SKM-1 treated with dmso at 0.1 percent for 144 hours (cell line): ENCODE measurements at regions not wholly inside any gene's neighbourhood (a gene's known extent, or its start where the extent isn't known, plus 50 kb on each side); places are given as distances from the start of the nearest gene placed in this dataset.

Experiments
- DNase-seq: peaks from one replicate; lab custom pipeline; 2025; ENCODE audit not compliant: unreplicated experiment; lab: John Stamatoyannopoulos, UW

DNA sequence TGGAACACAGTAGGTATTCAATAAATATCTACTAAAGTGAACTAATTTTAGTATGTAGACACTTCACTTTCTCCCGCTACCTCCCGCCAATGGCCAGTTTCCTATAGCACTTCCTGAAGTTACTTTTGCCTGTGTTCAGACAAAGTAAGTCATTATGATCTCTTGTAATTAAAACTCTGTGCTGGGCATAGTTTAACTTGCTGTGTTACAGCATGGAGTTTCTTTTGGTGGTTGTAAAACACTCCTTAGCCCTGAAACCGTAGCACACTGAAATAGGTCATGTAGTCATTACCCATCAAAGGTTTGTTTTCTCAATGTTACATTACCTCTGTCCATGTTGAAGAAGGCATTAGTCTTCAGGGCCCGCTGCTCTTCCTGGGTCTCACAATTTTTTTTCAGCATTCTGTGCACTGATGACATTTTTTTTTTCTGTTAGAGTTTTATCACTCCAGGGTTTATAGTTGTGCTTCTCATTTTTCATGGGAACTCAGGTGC, 54.0 kb upstream of the CENPW start:
- DNase-seq, result no peak
